GM18499 (cell line): ENCODE measurements at regions not wholly inside any gene's neighbourhood (a gene's known extent, or its start where the extent isn't known, plus 50 kb on each side); places are given as distances from the start of the nearest gene placed in this dataset.

Experiments
- ATAC-seq: cut with Tn5 transposase; IDR thresholded peaks from one replicate; pipeline ENCODE4 v1.9.1; 2021; ENCODE audit warnings: moderate number of reproducible peaks; ENCODE audit not compliant: insufficient read depth, unreplicated experiment

GRCh38 chr6:33967966-33968724, 164.3 kb upstream of the MLN start:
- no peak for ATAC-seq

DNA sequence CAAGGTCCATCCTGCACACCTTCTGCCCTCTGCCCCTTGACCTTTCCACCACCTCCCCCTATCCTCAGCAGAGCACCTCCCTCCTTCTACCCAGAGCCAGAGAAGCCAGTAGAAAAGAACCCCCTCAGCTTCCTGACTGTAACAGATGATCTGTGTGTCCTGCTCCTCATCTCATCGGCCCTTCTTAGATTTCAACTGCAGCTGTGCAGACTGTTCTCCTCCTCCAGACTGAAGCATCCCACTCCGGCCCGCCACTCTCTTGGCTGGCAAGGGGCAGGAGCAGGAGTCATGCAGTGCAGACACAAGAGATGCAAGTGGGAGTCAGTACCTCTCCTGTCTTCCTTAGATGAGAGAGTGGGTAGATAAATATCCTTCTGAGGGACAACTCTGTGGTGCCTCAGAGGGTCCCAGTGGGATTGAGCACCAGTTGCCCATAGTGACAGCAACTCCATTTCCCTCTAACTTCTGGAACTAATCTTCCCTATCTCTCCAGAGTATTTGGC, 163.5 kb upstream of the MLN start:
- ATAC-seq = no peak

DNA sequence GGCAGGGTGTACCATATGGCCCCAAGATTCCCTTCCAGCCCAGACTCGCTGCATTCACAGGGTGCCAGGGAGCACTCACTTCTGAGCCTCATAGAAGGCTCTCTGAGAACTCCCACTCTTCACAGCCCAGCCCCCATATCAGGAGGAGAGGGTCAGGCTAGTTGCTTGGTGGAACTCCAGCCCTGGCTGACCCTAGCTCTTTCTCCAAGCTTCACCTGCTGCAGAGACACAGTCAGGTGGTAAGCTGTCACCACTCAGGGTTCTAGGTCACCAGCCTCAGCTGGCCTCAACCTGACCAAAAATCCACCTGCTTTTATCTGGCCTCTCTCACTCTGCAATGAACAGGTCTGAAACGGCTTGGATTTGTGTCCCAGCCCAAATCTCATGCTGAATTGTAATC, 162.7 kb upstream of the MLN start:
- ATAC-seq = no peak

DNA sequence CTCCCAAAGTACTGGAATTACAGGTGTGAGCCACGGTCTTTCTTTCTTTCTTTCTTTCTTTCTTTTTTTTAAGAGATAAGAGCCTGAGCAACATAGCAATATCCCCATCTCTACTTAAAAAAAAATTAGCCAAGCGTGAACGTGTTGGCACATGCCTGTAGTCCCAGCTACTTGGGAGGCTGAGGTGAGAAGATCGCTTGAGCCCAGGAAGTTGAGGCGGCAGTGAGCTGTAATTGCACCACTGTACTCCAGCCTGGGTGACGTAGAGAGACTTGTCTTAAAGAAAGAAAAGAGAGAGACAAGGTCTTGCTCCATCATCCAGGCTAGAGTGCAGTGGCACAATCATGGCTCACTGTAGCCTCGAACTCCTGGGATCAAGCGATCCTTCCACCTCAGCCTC, 162.0 kb upstream of the MLN start:
- ATAC-seq = no peak

- ATAC-seq = no peak
These were observed 160.6 kb upstream of the MLN start for GRCh38 chr6:33964387-33964786.

- no peak for ATAC-seq
These were observed 159.4 kb upstream of the MLN start for GRCh38 chr6:33963136-33963750.

DNA sequence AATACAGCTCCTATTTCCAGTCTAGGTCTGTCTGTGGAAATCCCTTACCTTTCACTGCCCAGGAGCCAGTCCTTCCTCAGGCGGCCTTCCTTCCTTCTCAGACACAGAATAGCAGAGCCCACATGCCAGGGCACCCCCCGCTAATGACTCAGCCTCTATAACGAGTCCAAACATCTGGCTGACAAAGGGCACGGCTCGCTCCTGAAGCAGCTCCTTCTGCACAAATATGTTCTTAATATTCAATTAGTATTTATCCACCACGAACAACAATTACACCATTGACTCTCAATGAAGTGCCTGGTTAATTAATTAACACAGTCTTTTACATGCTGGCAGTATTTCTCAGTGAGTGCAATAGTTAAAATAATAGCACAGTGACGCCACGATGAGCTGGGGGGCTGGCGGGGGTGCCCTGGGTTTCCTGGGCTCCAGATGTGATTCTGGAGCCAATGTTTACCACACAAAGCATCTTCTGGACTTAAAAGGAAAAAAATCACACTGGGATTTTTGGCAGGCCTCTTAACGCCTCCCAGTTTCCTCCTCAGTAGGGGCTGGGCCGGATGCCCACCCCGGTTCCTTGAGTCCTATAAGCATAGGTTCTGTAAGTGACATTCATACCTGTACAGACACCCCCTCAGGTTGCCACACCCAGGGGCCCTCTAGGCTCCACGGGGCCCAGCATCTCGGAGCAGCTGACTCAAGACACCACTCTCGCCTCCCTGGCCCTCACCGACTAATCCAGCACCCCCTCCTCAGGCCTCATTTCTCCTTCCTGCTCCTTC, 158.6 kb upstream of the MLN start:
- ATAC-seq = no peak

DNA sequence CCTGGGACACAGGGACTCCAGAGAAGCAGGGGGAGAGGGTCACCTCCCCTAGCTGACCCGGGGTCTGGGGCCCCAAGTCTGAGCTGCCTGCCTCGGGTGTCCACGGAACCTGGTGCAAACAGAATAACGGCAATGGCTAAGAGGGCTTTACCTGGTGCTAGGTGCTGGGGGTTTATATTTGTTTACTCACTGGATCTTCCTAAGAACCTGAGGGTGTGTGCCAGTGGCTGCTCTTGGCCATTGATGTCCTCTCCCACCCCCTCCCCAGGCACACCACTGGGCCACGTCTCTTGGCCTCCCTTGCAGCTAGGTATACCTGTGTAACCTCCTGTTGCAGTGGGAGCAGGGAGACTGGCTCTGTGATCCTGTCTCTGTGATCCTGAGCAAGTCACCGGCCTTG, 157.9 kb upstream of the MLN start:
- no peak for ATAC-seq

GRCh38 chr6:33960345-33961313, 156.8 kb upstream of the MLN start:
- ATAC-seq = no peak

- ATAC-seq = no peak
These were observed 156.0 kb upstream of the MLN start for GRCh38 chr6:33959661-33960344.

GRCh38 chr6:33959329-33959651, 155.5 kb upstream of the MLN start:
- no peak for ATAC-seq

DNA sequence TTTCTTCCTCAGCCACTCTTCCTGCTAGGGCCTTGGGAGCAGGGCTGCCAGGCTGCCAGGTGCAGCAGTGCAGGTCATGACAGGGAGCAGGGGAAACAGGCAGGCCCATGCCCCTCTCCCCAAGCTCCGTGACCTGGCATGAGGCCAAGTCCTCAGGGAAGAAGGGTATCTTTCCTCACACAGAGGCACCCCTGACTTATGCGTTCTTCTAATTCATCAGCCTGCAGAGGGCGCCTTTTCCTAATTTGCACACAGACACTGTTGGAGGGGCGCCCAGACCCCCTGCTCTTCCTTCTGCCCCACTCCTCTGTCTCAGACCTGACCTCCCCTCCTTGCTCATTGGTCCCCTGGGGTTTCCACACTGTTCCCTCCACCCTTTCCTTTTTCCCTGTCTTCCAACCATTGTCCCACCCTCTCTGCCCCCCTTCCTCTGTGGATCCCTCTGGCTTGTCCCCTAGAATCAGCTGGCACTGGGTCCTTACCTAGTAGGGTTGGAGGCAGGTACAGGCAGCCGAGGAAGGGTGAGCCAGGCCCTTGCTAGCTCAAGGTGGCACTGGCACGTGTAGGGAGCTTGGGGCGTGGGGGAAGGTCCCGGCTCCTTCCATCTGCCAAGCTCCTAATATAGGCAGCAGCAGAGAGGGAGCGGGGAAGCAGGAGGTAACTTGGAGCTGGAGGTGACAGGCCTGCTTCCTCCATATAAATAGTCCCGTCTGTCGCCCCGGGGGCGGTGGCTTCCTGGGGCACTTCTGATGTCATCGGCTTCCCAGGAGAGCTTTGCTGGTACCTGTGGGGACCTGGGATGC, 154.9 kb upstream of the MLN start:
- ATAC-seq = no peak

DNA sequence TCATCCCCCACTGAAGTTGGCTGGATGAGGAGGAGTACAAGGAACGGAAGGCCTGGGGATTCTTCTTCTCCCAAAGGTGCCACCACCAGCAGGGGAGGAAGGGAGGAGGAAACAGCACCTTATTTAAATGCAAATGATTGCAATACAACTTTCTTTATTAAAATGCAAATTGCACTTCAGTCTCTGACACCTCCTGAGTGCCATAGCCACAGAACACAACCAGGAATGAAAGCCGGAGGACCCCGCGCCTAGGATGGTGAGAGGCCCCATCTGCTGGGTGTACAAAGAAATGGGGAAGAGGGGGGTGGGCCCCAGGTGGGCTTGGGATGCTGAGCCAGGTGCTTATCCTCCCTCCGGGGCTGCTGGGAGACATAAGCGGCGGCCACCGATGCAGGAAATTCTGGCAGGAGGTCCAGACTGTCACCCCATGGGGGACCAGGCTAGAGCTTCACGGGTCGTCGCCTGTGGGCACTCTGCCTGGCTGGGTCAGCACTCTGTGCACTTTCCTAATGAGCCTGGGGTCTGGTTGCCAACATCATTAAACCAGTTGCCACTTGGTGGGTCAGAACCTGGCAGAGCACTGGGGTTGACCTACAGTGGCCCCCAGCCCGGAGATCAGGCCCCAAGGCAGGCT, 154.2 kb upstream of the MLN start:
- ATAC-seq = no peak

GRCh38 chr6:33957131-33957891, 153.5 kb upstream of the MLN start:
- ATAC-seq = no peak

- no peak for ATAC-seq
These were observed 152.4 kb upstream of the MLN start for GRCh38 chr6:33956206-33956605.

DNA sequence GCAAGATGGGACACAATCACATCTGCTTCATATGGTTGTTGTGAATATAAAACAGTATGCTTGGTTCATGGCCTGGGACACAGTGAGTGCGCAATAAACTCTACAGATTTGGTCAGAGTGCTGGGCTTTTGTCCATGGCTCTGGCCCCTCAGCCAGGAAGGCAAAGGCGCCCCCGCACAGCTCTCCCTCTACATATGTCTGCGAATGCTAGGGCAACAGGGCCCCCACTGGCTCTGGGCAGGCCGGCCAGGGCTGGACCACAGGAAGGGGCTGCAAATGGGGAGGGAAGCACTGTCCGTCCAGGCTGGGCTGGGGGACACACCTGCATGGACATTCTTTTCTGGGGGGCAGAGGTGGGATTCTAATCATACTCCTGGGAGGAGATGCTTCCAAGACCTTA, 151.8 kb upstream of the MLN start:
- no peak for ATAC-seq

DNA sequence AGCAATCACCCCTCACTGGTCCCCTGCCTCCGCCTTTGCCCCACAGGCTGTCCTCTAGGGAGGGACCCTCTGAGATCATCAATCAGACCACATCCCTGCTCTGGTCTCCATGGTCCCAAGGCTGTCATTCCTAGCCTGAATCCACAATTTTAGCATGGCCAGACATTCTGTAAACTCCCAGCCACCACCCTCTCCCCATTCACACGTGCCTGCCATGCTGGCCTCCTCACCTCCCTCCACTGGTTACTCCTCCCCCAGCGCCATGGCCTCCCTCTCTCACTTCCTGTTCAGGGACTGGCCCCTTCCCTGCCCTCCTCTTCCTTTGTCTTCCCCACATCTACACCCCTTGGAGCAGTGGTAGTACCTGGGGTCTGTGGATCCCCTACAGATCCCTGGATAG, 150.7 kb upstream of the MLN start:
- no peak for ATAC-seq

GRCh38 chr6:33953171-33953570, 149.4 kb upstream of the MLN start:
- no peak for ATAC-seq
